Astrocyte of the cerebellum (primary cell): ENCODE measurements at regions not wholly inside any gene's neighbourhood (a gene's known extent, or its start where the extent isn't known, plus 50 kb on each side); places are given as distances from the start of the nearest gene placed in this dataset.

Source experiments
- DNase-seq: peaks from one replicate; pipeline ENCODE4 v3.0.0-alpha.2; 2011; ENCODE audit warnings: low read depth
- H3K4me3 ChIP-seq: 2 replicates; pipeline ENCODE4 v1.5.1; 2011; ENCODE audit warnings: mild to moderate bottlenecking, low read depth, low read length, moderate library complexity
- CTCF ChIP-seq: IDR thresholded peaks from 2 replicates; pipeline ENCODE4 v1.5.1; 2012; ENCODE audit warnings: low read length, low read depth, moderate library complexity, mild to moderate bottlenecking; ENCODE audit errors: missing control alignments
- in situ Hi-C: cut with HindIII; loops from 2 replicates; pipeline ENCODE4 v1.10.0; 2017; ENCODE audit warnings: low sequenced_read_pairs

- no peak overlapping the region for H3K4me3 ChIP-seq
- no peak for TF ChIP-seq CTCF
- DNase-seq: no peak
- in situ Hi-C loops: no loop called here
Measured at GRCh38 chr13:34695063-34695462, 247.0 kb upstream of the NBEA start.

GRCh38 chr13:34696296-34696695, 245.8 kb upstream of the NBEA start:
- DNase-seq: no peak
- no peak for TF ChIP-seq CTCF
- in situ Hi-C loops: no loop called here
- no peak overlapping the region for H3K4me3 ChIP-seq

GRCh38 chr13:34696741-34697140, 245.3 kb upstream of the NBEA start:
- TF ChIP-seq CTCF: no peak
- no peak for DNase-seq
- H3K4me3 ChIP-seq: no peak overlapping the region
- in situ Hi-C loops: no loop called here

GRCh38 chr13:34698945-34699344, 243.1 kb upstream of the NBEA start:
- no peak for DNase-seq
- no peak for TF ChIP-seq CTCF
- no peak overlapping the region for H3K4me3 ChIP-seq
- in situ Hi-C loops: no loop called here

- no peak for TF ChIP-seq CTCF
- no peak overlapping the region for H3K4me3 ChIP-seq
- in situ Hi-C loops: no loop called here
- DNase-seq: no peak
Measured at GRCh38 chr13:34700155-34700554, 241.9 kb upstream of the NBEA start.

GRCh38 chr13:34701919-34702318, 240.2 kb upstream of the NBEA start:
- DNase-seq: no peak
- H3K4me3 ChIP-seq: no peak overlapping the region
- no peak for TF ChIP-seq CTCF
- in situ Hi-C loops: no loop called here
